ENCODE measurements at regions not wholly inside any gene's neighbourhood (a gene's known extent, or its start where the extent isn't known, plus 50 kb on each side); places are given as distances from the start of the nearest gene placed in this dataset.
"Not testable (repeated sequence)": the region's sequence is repeated elsewhere in the genome, so short reads cannot be mapped to it uniquely, and the experiment has no call there.

DNA sequence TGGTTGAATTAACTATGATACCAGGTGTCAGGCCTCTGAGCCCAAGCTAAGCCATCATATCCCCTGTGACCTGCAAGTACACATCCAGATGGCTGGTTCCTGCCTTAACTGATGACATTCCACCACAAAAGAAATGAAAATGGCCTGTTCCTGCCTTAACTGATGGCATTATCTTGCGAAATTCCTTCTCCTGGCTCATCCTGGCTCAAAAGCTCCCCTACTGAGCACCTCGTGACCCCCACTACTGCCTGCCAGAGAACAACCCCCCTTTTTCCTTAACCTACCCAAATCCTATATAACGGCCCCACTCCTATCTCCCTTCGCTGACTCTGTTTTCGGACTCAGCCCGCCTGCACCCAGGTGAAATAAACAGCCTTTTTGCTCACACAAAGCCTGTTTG is 1671.4 kb downstream of the C4orf33 start:
- TF ChIP-seq CTCF (IDR thresholded peaks at IDR 0.05); EZH2 (IDR thresholded peaks at IDR 0.05; ENCODE audit: borderline replicate concordance, insufficient read depth, low read depth, low read length, poor library complexity, severe bottlenecking): not testable (repeated sequence)

Data from B cell (primary cell).